ENCODE measurements at regions not wholly inside any gene's neighbourhood (a gene's known extent, or its start where the extent isn't known, plus 50 kb on each side); places are given as distances from the start of the nearest gene placed in this dataset.

DNA sequence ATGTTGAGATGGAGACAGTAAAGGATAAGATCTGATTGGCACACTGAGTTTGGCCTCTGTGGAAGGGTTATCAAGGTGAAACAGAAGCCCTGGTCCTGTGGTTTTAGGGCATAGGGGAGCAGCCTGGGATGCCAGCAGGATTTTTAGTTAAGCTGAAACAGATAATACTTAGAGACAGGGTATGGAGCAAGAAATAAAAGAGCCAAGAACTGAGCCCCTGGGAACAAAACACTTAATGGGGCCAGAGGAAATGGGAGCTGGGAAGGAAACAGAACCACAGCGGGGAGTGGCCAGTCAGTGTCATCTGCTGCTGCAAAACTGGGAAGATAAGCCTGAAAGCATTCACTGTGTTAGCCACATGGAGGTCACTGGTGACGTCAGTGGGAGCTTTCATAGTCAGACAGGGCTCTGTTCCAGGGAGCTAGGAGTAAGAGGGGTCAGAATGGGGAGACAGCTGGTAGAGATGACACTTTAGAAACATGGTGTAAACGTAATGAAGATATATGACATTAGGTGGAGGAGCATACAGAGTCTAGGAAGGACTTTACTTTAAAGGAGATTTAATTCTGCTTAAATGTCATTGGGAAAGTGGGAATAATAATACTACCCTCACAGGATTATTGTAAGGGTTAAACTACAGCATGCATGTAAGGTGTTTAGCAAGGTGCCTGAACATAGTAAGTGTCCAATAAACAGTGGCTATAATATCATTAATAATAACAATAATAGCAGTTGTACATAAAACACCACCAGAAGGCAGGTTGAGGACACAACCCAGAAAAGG, 172.7 kb upstream of the CTNNB1 start:
- TF ChIP-seq EZH2 (IDR thresholded peaks at IDR 0.05) (no peak), POLR2AphosphoS5 (IDR thresholded peaks at IDR 0.05; ENCODE audit: borderline replicate concordance, low read depth, low read length) (no peak)

Measured in SK-N-MC (cell line).